ENCODE measurements at regions not wholly inside any gene's neighbourhood (a gene's known extent, or its start where the extent isn't known, plus 50 kb on each side); places are given as distances from the start of the nearest gene placed in this dataset.

- DNase-seq = no peak
These were observed 131.0 kb downstream of the PDGFRA start for GRCh38 chr4:54359919-54360650.

- DNase-seq = no peak
These were observed 133.9 kb downstream of the PDGFRA start for GRCh38 chr4:54363037-54363436.

GRCh38 chr4:54365691-54366090 is 136.6 kb downstream of the PDGFRA start:
- DNase-seq = no peak

- DNase-seq = no peak
These were observed 138.0 kb downstream of the PDGFRA start for GRCh38 chr4:54367059-54367458.

GRCh38 chr4:54368281-54369265 is 139.5 kb downstream of the PDGFRA start:
- DNase-seq = no peak

- no peak for DNase-seq
These were observed 142.1 kb downstream of the PDGFRA start for GRCh38 chr4:54371173-54371572.

- DNase-seq = no peak
These were observed 143.9 kb downstream of the PDGFRA start for GRCh38 chr4:54372951-54373350.

- no peak for DNase-seq
These were observed 144.7 kb downstream of the PDGFRA start for GRCh38 chr4:54373718-54374210.

GRCh38 chr4:54378461-54378860 is 149.4 kb downstream of the PDGFRA start:
- no peak for DNase-seq

- no peak for DNase-seq
These were observed 155.1 kb downstream of the PDGFRA start for GRCh38 chr4:54384152-54384551.

- no peak for DNase-seq
These were observed 155.5 kb downstream of the PDGFRA start for GRCh38 chr4:54384563-54384962.

GRCh38 chr4:54386042-54386669 is 157.1 kb downstream of the PDGFRA start:
- DNase-seq = no peak

GRCh38 chr4:54386693-54387092 is 157.6 kb downstream of the PDGFRA start:
- DNase-seq = no peak

- no peak for DNase-seq
These were observed 161.6 kb downstream of the PDGFRA start for GRCh38 chr4:54390670-54391069.

GRCh38 chr4:54391104-54391503 is 162.0 kb downstream of the PDGFRA start:
- DNase-seq = no peak

GRCh38 chr4:54392479-54392878 is 163.4 kb downstream of the PDGFRA start:
- no peak for DNase-seq

- DNase-seq = no peak
These were observed 164.2 kb downstream of the PDGFRA start for GRCh38 chr4:54393243-54393642.

GRCh38 chr4:54395013-54395527 is 166.0 kb downstream of the PDGFRA start:
- no peak for DNase-seq

GRCh38 chr4:54400188-54400587 is 171.1 kb downstream of the PDGFRA start:
- no peak for DNase-seq

GRCh38 chr4:54400802-54401201 is 171.7 kb downstream of the PDGFRA start:
- DNase-seq = no peak

- no peak for DNase-seq
These were observed 173.9 kb downstream of the PDGFRA start for GRCh38 chr4:54402880-54403480.

- no peak for DNase-seq
These were observed 174.8 kb downstream of the PDGFRA start for GRCh38 chr4:54403700-54404453.

All from DMS153 (cell line).